HG02623 (cell line): ENCODE measurements at regions not wholly inside any gene's neighbourhood (a gene's known extent, or its start where the extent isn't known, plus 50 kb on each side); places are given as distances from the start of the nearest gene placed in this dataset.

Experiments
- ATAC-seq: cut with Tn5 transposase; IDR thresholded peaks from one replicate; pipeline ENCODE4 v1.9.1; 2021; ENCODE audit warnings: moderate library complexity; ENCODE audit not compliant: unreplicated experiment

DNA sequence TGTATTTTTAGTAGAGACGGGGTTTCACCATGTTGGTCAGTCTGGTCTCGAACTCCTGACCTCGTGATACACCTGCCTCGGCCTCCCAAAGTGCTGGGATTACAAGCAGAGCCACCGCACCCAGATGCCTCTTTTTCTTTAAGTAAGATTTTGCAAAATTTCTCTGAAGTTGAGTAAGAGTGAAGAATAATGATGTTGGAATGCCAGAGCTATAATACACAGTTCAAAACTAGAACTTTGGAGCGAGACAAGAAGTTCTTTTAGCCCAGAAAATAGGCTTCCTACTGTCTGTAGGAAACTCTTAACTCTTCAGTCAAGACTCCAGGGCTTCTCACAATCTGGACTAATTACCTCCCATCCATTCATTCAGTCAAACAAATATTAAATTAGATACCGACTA lies 51.4 kb downstream of the MARCHF4 start:
- no peak for ATAC-seq

DNA sequence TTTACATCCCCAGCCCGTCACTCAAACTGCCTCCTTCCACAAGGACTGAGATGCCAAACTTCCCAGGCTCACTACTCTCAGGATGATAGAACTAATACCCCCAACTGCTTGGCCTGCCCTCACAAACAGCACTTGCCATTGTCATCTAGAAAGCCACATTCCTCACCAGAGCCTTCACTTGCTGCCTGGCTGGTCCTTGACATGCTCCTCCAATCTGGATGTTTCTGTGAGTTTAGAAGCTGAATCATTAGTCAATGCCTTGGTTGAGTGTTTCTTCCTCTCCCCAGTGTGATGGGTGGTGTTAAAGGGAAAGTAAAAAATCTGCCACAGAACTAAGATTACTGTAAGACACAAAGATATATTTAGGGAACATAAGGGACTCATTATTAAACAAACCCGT lies 52.5 kb downstream of the MARCHF4 start:
- no peak for ATAC-seq

DNA sequence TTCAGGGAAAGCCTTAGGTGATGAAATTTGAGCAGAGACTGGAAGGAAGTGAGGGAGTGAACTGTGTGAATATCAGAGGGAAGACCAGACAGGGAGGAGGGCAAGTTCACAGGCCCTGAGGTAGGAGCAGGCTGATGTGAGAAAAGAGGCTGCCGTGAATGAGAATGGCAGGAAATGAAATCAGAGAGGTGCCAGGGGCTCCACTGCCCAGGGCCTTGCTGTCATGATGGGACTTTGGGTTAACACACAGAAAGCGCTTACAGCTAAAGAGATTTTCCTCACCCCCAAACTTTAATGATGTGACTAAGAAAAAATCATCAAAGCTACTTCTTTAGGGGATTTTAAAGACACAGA lies 53.8 kb downstream of the MARCHF4 start:
- no peak for ATAC-seq

DNA sequence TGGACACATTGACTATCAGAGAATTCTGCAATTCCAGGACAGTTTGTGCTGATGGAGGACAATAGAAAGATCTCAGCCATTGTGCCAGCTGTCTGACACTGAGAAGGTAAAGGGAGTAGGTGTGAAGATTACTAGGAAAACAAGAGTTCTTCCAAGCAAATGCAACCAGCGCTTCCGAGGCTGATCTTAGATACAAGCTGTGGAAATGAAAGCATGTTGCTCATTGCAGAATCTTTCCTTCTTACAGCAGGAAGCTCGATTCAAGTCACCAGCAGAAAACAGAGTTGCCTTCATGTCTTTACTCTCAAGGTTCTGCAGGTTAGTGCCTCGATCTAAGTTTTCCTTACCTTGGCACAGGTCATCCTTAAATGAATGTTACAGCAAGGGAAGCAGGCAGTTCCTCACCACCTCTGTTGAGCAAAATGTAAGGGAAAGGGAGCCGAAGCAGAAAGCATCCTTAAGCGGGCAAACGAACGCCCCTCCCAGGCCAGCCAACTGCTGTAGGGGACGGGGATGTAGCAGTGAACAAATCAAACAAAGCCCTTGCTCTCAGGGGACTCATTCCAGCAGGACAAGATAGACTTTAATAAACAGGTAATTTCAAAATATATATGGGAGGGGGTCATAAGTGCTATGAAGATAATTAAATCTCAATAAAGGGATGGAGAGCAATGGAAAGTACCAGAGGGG lies 54.3 kb downstream of the MARCHF4 start:
- ATAC-seq = no peak

DNA sequence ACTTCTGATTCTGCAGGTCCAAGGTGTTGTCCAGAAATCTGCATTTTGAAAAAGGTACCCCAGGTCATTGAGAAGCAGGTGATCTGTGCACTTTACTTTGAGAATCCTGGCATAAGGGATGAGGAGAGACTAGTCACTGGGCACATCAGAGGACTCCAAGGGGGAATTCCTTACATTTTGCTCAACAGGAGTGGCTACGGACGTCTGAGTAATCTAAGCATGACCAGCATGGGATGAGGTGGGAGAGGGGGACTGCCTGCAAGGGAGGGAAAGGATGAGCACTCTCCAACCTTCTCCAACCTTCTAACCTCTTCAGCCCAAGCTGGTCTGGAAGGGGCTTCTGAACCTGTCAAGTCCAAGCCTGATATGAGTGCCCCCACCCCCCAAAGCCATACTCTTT lies 55.5 kb downstream of the MARCHF4 start:
- no peak for ATAC-seq

DNA sequence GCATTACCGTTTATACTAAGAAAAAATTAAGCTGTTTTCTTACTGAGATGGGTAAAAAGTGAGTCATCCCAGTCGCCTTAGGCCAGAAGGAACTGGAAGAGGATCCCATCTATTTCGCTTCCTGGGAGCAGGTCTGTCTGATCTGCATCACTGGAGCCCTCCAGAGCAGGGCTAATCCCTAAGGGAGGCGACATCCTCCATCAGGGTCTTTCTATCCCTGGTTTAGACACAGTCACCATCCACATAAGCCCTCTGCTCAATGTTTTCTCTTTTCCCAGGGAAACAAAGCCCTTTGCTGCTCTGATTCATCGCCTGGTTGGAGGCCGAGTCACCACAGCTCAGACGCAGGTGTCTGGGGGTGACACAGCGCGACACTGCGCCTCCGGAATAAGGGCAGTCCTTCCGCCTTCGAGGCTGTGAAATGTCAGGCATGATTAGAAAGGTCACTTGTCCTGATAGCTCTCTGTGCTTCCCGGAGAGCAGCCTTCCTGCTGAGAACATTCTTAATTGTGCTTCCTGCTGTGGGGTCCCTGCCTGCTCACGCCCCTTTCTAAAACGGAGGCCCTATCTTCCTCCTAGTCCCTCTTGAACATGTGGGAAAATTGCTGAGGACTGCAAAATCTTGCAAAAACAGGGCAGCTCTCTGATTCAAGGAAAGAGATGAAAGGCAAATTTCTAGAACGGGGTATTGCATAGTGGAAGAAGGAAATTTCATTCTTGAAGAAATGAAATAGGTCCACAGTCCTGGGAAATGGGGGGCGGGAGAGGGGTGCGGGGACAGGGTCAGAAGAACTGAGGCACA lies 56.3 kb downstream of the MARCHF4 start:
- ATAC-seq = no peak

DNA sequence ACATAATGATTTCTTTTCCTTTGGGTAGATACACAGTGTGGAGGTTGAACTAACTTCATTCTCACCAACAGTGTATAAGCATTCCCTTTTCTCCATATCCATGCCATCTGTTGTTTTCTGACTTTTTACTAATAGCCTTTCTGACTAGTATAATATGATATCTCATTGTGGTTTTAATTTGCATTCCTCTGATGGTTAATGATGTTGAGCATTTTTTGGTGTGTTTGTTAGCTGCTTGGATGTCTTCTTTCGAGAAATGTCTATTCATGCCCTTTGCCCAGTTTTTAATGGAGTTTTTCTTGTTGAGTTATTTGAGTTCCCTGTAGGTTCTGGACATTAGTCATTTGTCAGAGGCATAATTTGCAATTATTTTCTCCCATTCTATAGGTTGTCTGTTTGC lies 59.8 kb downstream of the MARCHF4 start:
- no peak for ATAC-seq

DNA sequence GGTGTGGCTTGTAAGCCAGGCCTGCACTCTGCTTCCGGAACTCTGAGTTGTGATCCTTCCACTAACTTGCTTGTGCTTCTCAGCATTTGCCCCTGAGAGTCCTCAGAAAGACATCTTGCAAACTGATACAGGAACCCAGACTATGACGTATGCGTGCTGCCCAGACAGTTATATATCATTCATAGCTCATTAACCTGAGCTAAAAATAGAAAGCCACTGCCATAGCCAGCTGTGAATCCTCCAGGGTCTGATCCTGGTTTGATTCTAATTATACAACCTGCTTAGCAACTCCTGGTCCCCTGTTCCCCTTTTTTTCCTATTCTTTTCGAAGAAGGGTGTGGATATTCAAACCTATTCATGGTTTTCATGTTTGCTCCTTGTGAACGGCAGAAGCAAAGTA lies 63.7 kb downstream of the MARCHF4 start:
- no peak for ATAC-seq

DNA sequence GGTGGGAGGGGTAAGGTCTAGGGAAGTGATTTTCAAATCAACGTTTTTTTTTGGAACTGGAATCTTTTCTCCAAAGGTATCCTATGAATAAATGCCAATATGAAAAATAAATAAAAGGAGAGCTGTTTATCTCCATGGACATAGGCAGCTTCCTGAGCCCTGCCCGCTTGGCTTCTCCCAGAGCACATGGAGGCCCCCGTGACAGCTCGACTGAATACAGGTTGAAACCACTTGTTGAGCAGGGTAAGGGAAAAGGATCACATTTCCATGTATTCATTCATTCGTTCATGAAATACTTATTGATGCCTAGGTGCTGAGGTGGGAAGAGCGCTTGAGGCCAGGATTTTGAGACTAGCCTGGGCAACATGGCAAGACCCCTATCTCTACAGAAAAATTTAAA lies 64.8 kb downstream of the MARCHF4 start:
- no peak for ATAC-seq

DNA sequence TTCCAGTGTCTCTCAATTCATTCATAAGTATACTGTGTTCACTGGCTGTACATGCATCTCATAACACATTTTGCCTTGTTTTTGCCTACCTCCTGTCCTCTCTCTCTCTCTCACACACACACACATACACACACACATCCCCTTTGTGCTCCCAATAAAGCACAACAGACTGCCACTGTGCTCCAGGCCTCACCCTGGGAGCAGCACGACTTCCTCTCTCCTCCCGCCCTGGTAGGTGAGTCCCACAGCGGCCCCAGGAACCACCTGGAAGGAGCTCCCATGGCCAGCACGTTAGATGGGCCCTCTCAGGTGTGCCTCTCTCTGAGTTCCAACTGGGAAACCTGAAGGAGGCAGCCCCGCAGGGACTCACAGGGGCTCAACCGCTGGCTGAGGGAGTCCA lies 65.4 kb downstream of the MARCHF4 start:
- no peak for ATAC-seq

DNA sequence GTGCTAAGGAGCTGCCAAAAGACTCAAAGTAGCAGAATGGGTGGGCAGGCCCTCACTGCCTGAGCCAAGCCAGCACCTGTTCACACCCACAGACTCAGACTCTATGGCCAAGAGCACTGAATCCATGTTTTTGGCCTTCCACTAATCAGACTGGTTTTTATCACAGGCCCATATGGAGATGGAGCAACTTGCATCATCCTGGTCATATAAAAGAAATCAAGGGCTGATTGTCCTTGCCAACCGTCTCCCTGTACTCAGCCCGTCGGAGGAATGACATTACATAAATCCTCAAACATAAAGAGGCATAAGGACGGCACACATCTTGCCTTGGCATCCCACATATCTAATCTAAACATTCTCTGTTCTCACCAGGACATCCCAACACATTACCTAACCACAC lies 66.7 kb downstream of the MARCHF4 start:
- ATAC-seq = no peak

DNA sequence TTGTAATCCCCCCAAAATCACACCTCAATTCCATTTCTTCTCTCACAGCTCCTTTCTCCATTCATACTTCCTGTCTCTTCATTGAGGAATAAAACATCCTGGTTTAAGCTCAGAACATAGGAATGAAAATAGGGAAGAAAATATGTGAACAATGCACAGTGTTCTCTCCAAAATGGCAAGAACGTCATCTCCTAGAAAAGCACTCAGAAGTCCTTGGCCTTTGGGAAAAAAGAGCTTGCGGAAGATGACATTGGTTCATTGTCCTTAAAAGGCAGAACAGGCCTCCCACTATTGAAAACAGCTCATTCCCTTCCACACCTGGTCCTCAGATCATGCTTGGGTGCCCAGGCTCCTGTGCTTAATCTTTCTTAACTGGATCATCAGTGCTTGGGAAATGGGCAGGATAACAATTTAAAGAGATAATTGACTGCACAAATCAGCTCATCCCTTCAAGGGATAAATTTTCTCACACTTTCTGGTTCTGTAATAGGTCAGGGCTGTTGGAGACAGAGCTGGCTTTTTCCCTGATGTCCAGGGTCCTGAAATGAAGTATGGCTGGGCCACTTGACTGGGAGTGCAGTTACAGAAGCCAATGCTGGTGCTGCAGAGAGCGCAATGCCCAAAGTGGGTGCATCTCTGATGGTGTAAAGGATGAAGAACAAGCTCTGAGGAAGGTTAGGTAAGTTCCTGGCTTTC lies 69.2 kb downstream of the MARCHF4 start:
- ATAC-seq = no peak

DNA sequence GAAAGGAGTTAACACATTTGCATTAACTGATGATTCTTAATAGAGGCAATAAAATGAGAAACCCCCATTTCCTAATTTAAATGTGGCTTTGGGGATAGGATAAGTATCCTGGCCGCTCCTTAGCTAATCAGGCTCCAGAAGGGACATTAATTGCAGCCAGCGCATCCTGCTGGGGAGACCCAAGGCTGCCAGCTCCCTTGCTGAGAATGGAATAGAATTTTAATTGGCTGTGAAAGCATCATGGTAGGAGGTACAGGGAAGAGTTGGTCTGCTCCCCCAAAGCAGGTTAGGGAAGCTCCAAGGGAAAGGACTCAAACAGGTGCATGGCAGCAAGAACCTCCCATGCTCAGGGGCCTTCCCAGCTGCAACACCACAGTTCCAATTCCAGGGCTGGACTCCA lies 71.4 kb downstream of the MARCHF4 start:
- no peak for ATAC-seq

DNA sequence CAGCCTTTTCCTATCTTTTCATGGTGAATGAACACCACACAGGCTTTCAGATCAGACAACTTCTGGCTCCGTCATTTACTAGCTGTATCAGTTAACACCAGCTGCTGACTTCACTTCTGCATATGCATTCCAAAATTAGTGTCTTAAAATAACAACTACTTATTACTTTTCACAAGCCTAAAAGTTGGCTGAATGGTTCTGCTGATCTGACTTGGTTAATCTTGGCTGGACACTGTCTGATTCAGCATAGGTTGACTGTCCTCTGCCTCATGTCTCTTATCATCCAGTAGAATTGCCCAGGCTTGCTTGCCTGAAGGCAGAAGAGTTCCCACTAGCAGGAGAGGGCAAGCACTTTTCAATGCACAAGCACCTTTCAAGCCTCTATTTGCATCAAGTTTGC lies 72.7 kb downstream of the MARCHF4 start:
- no peak for ATAC-seq

DNA sequence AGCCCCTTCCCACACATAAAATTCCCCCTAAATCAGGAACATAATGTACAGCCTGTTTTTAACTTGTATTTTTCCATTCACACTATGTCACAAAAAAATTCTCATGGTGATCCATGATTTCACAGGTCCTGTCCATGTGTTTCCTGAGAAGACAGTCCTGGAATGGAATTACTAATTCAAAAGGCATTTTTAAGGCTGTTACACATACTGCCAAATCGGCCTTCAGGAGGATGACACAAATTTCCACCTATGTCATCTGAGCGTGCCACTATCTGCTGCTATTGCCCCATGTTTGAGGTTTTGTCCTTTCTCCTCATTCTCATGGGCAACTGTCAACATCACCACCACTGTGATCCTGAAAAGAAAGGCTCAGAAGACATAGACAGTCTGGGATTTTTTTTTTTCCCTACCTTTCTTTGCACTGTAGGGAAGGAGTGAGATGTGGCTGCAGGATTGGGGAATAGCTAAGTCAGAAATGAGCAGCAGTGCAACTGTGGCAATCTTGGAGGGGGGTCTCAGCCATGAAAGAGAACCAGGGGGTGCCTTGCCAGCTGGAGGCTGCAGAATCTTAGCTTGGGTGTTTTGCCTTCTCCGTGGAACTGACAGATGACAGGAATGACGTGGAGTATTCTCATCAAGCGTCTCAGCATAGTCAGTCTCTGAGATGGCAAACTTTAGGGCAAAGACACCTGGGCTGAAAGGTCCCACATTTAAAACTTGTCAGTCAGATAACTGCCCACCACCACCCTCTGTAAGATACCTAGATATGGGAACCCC lies 73.4 kb downstream of the MARCHF4 start:
- no peak for ATAC-seq

DNA sequence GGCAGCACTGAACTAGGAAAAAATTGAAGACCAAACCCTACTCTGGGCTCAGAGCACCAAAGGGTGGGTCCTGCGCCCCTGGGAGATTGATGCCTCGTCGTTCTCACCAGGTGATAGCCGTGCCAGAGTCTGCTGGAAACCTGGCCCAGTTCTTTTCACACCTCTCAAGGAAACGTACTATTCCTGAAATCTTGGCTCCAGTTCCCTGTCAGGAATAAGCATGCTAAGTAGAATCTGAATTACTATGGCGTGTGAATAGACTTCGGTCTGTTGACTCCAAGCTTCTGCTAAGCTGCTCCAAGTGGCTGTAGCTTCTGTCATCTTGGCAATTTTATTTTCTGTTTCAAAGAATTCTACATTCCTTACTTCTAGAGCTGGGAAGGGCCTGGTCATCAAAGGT lies 75.4 kb downstream of the MARCHF4 start:
- ATAC-seq = no peak

DNA sequence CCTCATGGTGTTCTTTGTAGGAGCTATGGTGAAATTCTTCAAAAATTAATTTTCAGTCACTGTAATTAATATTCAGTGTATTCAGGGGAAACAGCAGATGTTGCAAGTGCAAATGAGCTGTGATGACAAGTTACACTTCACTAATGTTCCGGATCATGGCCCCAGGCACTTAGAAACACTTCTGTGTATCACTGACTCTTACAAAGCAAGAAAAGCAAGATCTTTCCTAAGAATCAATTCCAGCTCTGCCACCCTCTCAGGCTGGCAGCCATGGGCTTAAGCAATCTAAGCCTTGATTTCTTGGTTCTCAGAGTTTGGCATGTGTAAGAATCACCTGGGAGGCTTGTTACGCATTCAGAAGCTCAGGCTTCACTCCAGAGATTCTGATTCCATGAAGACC lies 78.0 kb downstream of the MARCHF4 start:
- no peak for ATAC-seq

DNA sequence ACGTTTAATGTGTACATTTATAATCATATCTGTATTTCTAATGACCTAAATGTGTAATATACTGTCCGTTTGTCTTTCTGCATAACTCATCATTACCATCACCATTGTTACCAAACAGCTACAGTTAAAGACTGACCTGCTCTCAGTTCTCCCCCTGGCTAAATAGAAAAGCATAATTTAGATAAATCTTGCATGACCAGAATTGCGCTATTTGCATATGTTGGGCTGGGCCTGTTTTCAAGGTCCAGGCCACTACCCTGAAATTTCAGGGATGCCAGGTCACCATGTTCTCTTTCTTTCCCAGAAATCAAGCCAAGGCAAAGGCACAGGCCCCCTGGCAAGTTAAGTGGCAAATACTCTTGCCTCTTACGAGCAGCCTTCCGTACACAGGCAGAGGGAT lies 78.4 kb downstream of the MARCHF4 start:
- ATAC-seq = no peak

DNA sequence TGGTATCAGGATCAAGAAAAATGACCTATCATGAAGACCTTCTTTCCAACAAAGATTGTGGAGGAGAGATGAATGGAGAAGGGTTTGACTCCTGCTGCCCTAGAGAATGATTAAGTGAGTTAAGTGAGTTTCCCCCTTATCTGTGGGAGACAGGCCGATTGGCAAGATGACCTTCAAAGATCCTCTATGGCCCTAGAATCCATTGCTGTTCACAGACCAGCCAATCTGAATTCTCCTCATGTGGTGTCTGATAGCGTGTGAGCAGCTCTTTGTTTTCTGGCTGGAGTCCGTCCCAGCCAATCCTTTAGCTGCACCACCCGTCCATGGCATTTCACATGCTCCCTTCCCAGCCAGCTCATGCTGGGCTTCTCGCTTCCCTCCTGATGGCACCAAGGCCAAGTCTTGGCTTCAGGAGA lies 79.4 kb downstream of the MARCHF4 start:
- no peak for ATAC-seq

DNA sequence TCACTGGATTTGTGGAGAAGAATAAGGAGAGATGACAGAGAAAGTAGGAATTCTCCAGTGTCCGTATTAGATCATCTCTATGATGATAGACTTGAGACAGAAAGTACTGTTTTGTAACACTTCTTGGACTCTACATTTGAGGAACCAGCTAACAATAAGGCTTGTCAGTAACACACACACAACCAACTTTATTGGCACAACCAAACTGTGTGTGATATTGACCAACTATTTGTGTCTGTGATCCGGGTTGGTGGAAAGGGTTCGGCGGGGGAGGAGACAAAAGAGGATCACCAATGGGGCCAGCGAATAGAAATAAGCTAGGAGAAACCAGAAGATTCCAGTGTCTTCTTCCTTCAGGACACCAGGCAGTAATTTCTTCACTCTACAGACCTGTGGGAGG lies 79.8 kb downstream of the MARCHF4 start:
- ATAC-seq = no peak

DNA sequence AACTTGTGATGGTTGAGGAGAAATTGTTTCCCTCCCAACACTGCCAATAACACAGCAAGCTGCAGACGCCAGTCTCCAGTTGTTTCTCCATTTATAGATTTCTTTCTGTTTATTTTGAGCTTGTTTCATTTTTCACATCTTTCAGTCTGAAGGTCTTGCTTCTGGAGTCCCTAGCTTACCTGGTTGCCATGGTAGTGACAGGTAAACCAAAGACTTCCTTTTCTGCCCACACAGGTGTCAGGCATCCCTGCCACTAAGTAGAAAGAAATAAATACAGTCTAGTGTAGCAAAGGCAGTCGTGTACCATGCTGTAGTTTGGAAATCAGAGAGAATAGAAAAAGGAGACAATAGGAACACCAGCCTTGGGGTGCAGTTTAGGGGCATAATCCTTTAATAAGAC lies 82.8 kb downstream of the MARCHF4 start:
- no peak for ATAC-seq
